Panc1 (cell line): ENCODE measurements at regions not wholly inside any gene's neighbourhood (a gene's known extent, or its start where the extent isn't known, plus 50 kb on each side); places are given as distances from the start of the nearest gene placed in this dataset.

Experiments
- ATAC-seq: fragments of 200-7000 bp; cut with Tn5 transposase; 2 replicates; pipeline ENCODE4 v1.9.1; 2020; ENCODE audit warnings: mild to moderate bottlenecking, moderate library complexity
- BruUV-seq: library from RNA; stranded (reverse); fragments of 400-500 nt; replicated peaks from 2 replicates; lab custom pipeline; 2021; lab: Mats Ljungman, UMichigan
- CTCF ChIA-PET: fragments of 300-600 bp; sonication (Branson Sonifier 250); formaldehyde crosslinking; loops from one replicate; lab custom pipeline; 2022; ENCODE audit warnings: antibody characterized with exemption; lab: Charles Lee
- POLR2A ChIA-PET: fragments of 300-600 bp; sonication (Branson Sonifier 250); formaldehyde crosslinking; loops from one replicate; lab custom pipeline; 2022; ENCODE audit warnings: antibody characterized with exemption; lab: Charles Lee
- DNase-seq: peaks from one replicate; pipeline ENCODE4 v3.0.0-alpha.2; 2010; ENCODE audit warnings: low read depth, low spot score
- H3K27ac ChIP-seq: 2 replicates; pipeline ENCODE4 v1.5.1; 2011; ENCODE audit warnings: mild to moderate bottlenecking, low read length, inconsistent platforms
- H3K27me3 ChIP-seq: fragments of 200-500 bp; sonication (Bioruptor generic); 2 replicates; pipeline ENCODE4 v1.6.0; 2014; ENCODE audit warnings: low read length, inconsistent platforms; ENCODE audit not compliant: control insufficient read depth, insufficient read depth
- H3K36me3 ChIP-seq: fragments of 200-500 bp; sonication (Bioruptor generic); 2 replicates; pipeline ENCODE4 v1.5.1; 2014; ENCODE audit warnings: inconsistent platforms, mild to moderate bottlenecking, low read length, moderate library complexity; ENCODE audit not compliant: control insufficient read depth, insufficient read depth
- H3K4me1 ChIP-seq: 2 replicates; pipeline ENCODE4 v1.5.1; 2011; ENCODE audit warnings: inconsistent platforms, mild to moderate bottlenecking, low read length, moderate library complexity; ENCODE audit not compliant: control insufficient read depth, insufficient read depth
- H3K4me3 ChIP-seq, 2 experiments: 2 replicates each; pipeline ENCODE4 v1.5.1; 2011 to 2012; ENCODE audit warnings: low read depth in 2 of 2, low read length in 2 of 2, mild to moderate bottlenecking in 2 of 2, inconsistent platforms in 1 of 2, moderate library complexity in 1 of 2
- H3K9me3 ChIP-seq: fragments of 200-500 bp; sonication (Bioruptor generic); 2 replicates; pipeline ENCODE4 v1.5.1; 2014; ENCODE audit warnings: low read depth, mild to moderate bottlenecking, inconsistent platforms, low read length, moderate library complexity; ENCODE audit not compliant: control insufficient read depth, insufficient read depth
- POLR2AphosphoS5 ChIP-seq: IDR thresholded peaks from 2 replicates; pipeline ENCODE4 v1.6.1; 2012; ENCODE audit warnings: mild to moderate bottlenecking, low read depth, low read length, moderate library complexity
- SIN3A ChIP-seq: IDR thresholded peaks from 2 replicates; pipeline ENCODE4 v1.6.1; 2012; ENCODE audit warnings: low read depth, mild to moderate bottlenecking, low read length, moderate library complexity, borderline replicate concordance; ENCODE audit not compliant: insufficient read depth
- TCF7L2 ChIP-seq: IDR thresholded peaks from 2 replicates; pipeline ENCODE4 v1.6.1; 2011; ENCODE audit warnings: mild to moderate bottlenecking, low read depth, low read length, inconsistent platforms
- in situ Hi-C: cut with HindIII; loops from 2 replicates; pipeline ENCODE4 v1.10.0; 2016; ENCODE audit warnings: low sequenced_read_pairs, low pct_unique_long_range_greater_than_20kb
- intact Hi-C: fragments of 100-400 bp; cut with micrococcal nuclease; formaldehyde crosslinking; loops from one replicate; pipeline ENCODE4 v1.10.0; 2022; ENCODE audit not compliant: unreplicated experiment
- TF ChIP-seq, protein P1 (sequence below): fragments of 450-650 bp; IDR thresholded peaks from 2 replicates; pipeline ENCODE4 v1.5.1; 2017; ENCODE audit warnings: mild to moderate bottlenecking
- TF ChIP-seq, protein P2 (sequence below), 2 experiments: IDR thresholded peaks; 2 replicates each; pipeline ENCODE4 v1.6.1; 2011 to 2012; ENCODE audit warnings: low read depth in 2 of 2, control low read depth in 1 of 2, low read length in 1 of 2, mild to moderate bottlenecking in 1 of 2, moderate library complexity in 1 of 2; ENCODE audit not compliant: insufficient read depth in 1 of 2

DNA sequence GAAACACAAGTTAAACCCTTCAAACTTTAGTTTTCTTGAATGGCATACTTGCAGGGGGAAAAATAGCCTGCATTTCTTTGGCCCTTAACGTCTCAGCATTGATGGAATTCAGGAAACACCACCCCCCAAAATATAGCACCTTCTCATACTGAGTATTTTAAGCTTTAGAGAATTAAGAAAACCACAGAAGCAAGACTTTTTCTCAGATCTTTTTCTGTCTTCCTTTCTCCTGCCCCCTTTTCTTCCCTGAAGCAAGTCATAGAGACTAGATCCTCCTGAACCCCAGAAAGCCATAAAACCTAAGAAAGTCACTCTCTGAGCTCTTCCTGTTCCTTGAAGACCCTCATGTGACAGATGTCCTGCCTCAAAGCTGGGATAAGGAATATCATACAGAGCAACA lies 1069.9 kb downstream of the EFNA5 start:
- no peaks in the 10 kb centered on the region for H3K27me3 ChIP-seq
- intact Hi-C loops (no loop called here), in situ Hi-C loops (no loop called here)
- DNase-seq (no peak), ATAC-seq (no peak)
- no peak overlapping the region for H3K27ac ChIP-seq
- no peaks in the 10 kb centered on the region for H3K36me3 ChIP-seq
- TF ChIP-seq SIN3A, result no peak
- TF ChIP-seq TCF7L2, result no peak
- TF ChIP-seq, protein P1, sequence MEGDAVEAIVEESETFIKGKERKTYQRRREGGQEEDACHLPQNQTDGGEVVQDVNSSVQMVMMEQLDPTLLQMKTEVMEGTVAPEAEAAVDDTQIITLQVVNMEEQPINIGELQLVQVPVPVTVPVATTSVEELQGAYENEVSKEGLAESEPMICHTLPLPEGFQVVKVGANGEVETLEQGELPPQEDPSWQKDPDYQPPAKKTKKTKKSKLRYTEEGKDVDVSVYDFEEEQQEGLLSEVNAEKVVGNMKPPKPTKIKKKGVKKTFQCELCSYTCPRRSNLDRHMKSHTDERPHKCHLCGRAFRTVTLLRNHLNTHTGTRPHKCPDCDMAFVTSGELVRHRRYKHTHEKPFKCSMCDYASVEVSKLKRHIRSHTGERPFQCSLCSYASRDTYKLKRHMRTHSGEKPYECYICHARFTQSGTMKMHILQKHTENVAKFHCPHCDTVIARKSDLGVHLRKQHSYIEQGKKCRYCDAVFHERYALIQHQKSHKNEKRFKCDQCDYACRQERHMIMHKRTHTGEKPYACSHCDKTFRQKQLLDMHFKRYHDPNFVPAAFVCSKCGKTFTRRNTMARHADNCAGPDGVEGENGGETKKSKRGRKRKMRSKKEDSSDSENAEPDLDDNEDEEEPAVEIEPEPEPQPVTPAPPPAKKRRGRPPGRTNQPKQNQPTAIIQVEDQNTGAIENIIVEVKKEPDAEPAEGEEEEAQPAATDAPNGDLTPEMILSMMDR, result no peak
- TF ChIP-seq, protein P2, sequence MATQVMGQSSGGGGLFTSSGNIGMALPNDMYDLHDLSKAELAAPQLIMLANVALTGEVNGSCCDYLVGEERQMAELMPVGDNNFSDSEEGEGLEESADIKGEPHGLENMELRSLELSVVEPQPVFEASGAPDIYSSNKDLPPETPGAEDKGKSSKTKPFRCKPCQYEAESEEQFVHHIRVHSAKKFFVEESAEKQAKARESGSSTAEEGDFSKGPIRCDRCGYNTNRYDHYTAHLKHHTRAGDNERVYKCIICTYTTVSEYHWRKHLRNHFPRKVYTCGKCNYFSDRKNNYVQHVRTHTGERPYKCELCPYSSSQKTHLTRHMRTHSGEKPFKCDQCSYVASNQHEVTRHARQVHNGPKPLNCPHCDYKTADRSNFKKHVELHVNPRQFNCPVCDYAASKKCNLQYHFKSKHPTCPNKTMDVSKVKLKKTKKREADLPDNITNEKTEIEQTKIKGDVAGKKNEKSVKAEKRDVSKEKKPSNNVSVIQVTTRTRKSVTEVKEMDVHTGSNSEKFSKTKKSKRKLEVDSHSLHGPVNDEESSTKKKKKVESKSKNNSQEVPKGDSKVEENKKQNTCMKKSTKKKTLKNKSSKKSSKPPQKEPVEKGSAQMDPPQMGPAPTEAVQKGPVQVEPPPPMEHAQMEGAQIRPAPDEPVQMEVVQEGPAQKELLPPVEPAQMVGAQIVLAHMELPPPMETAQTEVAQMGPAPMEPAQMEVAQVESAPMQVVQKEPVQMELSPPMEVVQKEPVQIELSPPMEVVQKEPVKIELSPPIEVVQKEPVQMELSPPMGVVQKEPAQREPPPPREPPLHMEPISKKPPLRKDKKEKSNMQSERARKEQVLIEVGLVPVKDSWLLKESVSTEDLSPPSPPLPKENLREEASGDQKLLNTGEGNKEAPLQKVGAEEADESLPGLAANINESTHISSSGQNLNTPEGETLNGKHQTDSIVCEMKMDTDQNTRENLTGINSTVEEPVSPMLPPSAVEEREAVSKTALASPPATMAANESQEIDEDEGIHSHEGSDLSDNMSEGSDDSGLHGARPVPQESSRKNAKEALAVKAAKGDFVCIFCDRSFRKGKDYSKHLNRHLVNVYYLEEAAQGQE (IDR thresholded peaks at IDR 0.05; ENCODE audit: insufficient read depth in 1 of 2, low read depth in 2 of 2, low read length in 1 of 2), result no peak
- TF ChIP-seq POLR2AphosphoS5, result no peak
- BruUV-seq, result no TSS peak
- H3K9me3 ChIP-seq, result no peaks in the 10 kb centered on the region
- H3K4me3 ChIP-seq, result no peak overlapping the region
- ChIA-PET POLR2A (no interaction called here), CTCF (no interaction called here)
- no peaks in the 10 kb centered on the region for H3K4me1 ChIP-seq

DNA sequence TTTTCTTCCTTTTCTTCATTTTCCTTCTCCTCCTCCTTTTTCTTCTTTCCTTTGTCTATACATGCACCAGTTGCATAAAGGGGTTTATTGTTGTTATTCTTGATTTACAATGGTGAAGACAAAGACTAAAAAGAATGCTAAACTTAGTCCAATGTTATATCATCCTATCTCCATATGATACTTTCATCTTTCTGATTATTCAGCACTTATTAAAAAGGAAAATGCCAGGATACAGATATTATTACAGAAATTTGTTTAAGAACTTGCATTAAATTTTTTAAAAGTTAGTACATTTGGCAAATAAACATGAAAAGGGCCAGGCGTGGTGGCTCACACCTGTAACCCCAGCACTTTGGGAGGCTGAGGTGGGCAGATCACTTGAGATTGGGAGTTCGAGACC lies 1074.9 kb downstream of the EFNA5 start:
- CTCF ChIA-PET, result no interaction called here
- Histone ChIP-seq H3K36me3 (no peaks in the 10 kb centered on the region), H3K27ac (no peak overlapping the region), H3K9me3 (no peaks in the 10 kb centered on the region), H3K27me3 (no peaks in the 10 kb centered on the region), H3K4me3 (no peak overlapping the region), H3K4me1 (no peaks in the 10 kb centered on the region)
- no peak for DNase-seq
- POLR2A ChIA-PET, result no interaction called here
- intact Hi-C loops (no loop called here), in situ Hi-C loops (no loop called here)
- no TSS peak for BruUV-seq
- TF ChIP-seq TCF7L2 (no peak), SIN3A (no peak), POLR2AphosphoS5 (no peak)
- TF ChIP-seq, protein P1, result no peak
- TF ChIP-seq, protein P2 (IDR thresholded peaks at IDR 0.05; ENCODE audit: insufficient read depth in 1 of 2, low read depth in 2 of 2, low read length in 1 of 2), result no peak
- no peak for ATAC-seq
